ENCODE measurements at regions not wholly inside any gene's neighbourhood (a gene's known extent, or its start where the extent isn't known, plus 50 kb on each side); places are given as distances from the start of the nearest gene placed in this dataset.

GRCh38 chr2:29974086-29974485 lies 52.7 kb upstream of the ALK start:
- 95% methylated on average over 4 of the region's 4 CpGs; no CpG with 5 or more reads in 1 of the 2 donors for WGBS, 2 donors (ENCODE audit: low coverage in 1 of 2)
- in situ Hi-C loops (cut with MboI; ENCODE audit: low pct_ligation_motif_present in 1 of 4, low pct_unique_long_range_greater_than_20kb in 1 of 4, low sequenced_read_pairs in 3 of 4), result no loop called here
- Histone ChIP-seq H3K36me3 (no peaks in the 10 kb centered on the region), H3K4me1 (no peaks in the 10 kb centered on the region), H3K27ac (no peak overlapping the region), H3K4me3 (no peak overlapping the region), H3K27me3 (no peaks in the 10 kb centered on the region), H3K9me3 (no peaks in the 10 kb centered on the region)
- no peak for DNase-seq
- intact Hi-C loops (cut with DNase I; ENCODE audit: low total_unique reads), result no loop called here
- no peak for TF ChIP-seq POLR2AphosphoS5 (IDR thresholded peaks at IDR 0.05)
- no peak for TF ChIP-seq EP300 (IDR thresholded peaks at IDR 0.05; ENCODE audit: low read depth)
- TF ChIP-seq, protein P1, sequence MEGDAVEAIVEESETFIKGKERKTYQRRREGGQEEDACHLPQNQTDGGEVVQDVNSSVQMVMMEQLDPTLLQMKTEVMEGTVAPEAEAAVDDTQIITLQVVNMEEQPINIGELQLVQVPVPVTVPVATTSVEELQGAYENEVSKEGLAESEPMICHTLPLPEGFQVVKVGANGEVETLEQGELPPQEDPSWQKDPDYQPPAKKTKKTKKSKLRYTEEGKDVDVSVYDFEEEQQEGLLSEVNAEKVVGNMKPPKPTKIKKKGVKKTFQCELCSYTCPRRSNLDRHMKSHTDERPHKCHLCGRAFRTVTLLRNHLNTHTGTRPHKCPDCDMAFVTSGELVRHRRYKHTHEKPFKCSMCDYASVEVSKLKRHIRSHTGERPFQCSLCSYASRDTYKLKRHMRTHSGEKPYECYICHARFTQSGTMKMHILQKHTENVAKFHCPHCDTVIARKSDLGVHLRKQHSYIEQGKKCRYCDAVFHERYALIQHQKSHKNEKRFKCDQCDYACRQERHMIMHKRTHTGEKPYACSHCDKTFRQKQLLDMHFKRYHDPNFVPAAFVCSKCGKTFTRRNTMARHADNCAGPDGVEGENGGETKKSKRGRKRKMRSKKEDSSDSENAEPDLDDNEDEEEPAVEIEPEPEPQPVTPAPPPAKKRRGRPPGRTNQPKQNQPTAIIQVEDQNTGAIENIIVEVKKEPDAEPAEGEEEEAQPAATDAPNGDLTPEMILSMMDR (IDR thresholded peaks at IDR 0.05), result no peak
- TF ChIP-seq POLR2A (IDR thresholded peaks at IDR 0.05), result no peak

DNA sequence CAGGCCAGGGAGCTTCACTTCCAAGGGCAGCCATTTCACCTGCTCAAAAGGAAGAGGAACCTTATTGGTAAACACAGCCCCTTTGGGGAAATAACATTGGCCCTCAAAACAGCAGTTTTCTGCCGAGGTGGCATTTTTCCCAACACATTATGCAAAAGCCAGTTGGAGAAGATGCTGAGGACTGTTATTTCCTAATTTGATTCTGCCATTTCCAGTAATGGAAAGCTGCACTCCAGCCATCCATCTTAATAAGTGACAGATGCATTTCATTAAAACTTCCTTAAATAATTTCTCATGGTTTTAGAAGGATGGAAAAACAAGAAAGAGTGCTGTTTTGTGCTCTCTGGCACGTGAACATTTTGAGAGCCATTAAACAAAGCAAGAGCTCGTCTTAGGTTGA lies 55.9 kb upstream of the ALK start:
- Histone ChIP-seq H3K4me3 (no peak overlapping the region), H3K27me3 (no peaks in the 10 kb centered on the region), H3K27ac (no peak overlapping the region), H3K9me3 (no peaks in the 10 kb centered on the region), H3K4me1 (no peaks in the 10 kb centered on the region), H3K36me3 (no peaks in the 10 kb centered on the region)
- WGBS, 2 donors (ENCODE audit: low coverage in 1 of 2), result 51 to 69% methylated on average over 3 of the region's 3 CpGs
- no peak for DNase-seq
- no peak for TF ChIP-seq POLR2AphosphoS5 (IDR thresholded peaks at IDR 0.05)
- TF ChIP-seq POLR2A (IDR thresholded peaks at IDR 0.05), result no peak
- TF ChIP-seq, protein P1 (IDR thresholded peaks at IDR 0.05), result no peak
- no peak for TF ChIP-seq EP300 (IDR thresholded peaks at IDR 0.05; ENCODE audit: low read depth)
- intact Hi-C loops (cut with DNase I; ENCODE audit: low total_unique reads), result no loop called here
- in situ Hi-C loops (cut with MboI; ENCODE audit: low pct_ligation_motif_present in 1 of 4, low pct_unique_long_range_greater_than_20kb in 1 of 4, low sequenced_read_pairs in 3 of 4), result no loop called here

DNA sequence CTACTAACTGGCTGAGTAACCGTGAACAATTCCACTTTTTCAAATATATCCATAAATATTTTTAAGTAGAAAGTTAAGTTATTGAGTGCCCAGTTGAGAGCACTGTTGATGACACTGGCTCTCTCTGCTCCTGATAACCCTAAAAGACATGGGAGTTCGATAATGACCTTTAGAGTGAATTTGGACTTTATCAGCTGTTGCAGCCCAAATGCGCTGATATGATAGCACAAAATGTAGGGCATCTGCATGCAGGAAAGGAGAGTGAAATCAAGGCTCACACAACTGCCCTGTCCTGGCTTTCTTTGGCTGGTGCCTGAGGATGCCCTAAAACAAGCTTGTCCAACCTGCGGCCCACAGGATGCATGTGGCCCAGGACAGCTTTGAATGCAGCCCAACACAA lies 60.0 kb upstream of the ALK start:
- Histone ChIP-seq H3K36me3 (no peaks in the 10 kb centered on the region), H3K4me3 (no peak overlapping the region), H3K27me3 (peaks cover 6% of the 10 kb centered on the region), H3K9me3 (no peaks in the 10 kb centered on the region), H3K27ac (no peak overlapping the region), H3K4me1 (no peaks in the 10 kb centered on the region)
- TF ChIP-seq POLR2A (IDR thresholded peaks at IDR 0.05) (no peak), EP300 (IDR thresholded peaks at IDR 0.05; ENCODE audit: low read depth) (no peak), POLR2AphosphoS5 (IDR thresholded peaks at IDR 0.05) (no peak)
- TF ChIP-seq, protein P1 (IDR thresholded peaks at IDR 0.05), result no peak
- no peak for DNase-seq
- intact Hi-C loops (cut with DNase I; ENCODE audit: low total_unique reads), result no loop called here
- 86% methylated on average over 4 of the region's 4 CpGs; no CpG with 5 or more reads in 1 of the 2 donors for WGBS, 2 donors (ENCODE audit: low coverage in 1 of 2)
- in situ Hi-C loops (cut with MboI; ENCODE audit: low pct_ligation_motif_present in 1 of 4, low pct_unique_long_range_greater_than_20kb in 1 of 4, low sequenced_read_pairs in 3 of 4), result no loop called here

DNA sequence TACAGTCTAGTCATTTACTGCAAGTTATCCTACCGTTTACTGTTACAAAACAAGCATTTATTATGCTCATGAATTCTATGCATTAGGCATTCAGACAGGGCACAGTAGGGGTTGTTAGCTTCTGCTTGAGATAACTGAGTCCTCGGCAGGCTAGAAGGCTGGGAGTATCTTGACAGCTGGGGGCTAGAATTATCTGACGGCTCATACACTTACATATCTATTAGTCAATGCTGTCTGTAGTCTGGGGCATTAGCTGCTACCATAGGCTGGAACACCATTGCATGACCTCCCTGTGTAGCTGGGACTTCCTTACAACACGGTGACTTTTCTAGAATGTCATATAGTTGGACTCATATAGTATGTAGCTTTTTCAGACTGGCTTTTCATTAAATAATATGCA lies 61.9 kb upstream of the ALK start:
- in situ Hi-C loops (cut with MboI; ENCODE audit: low pct_ligation_motif_present in 1 of 4, low pct_unique_long_range_greater_than_20kb in 1 of 4, low sequenced_read_pairs in 3 of 4), result no loop called here

More for the DNA sequence above, 61.9 kb upstream of the ALK start:
- no peak overlapping the region for H3K4me3 ChIP-seq
- peaks cover 6% of the 10 kb centered on the region for H3K27me3 ChIP-seq
- H3K4me1 ChIP-seq, result no peaks in the 10 kb centered on the region
- TF ChIP-seq EP300 (IDR thresholded peaks at IDR 0.05; ENCODE audit: low read depth), result no peak
- no peak for TF ChIP-seq POLR2A (IDR thresholded peaks at IDR 0.05)
- TF ChIP-seq, protein P1 (IDR thresholded peaks at IDR 0.05), result no peak
- no peak for TF ChIP-seq POLR2AphosphoS5 (IDR thresholded peaks at IDR 0.05)
- no peaks in the 10 kb centered on the region for H3K9me3 ChIP-seq
- WGBS, 2 donors (ENCODE audit: low coverage in 1 of 2), result 61 to 69% methylated on average over 3 to 4 of the region's 4 CpGs
- DNase-seq, result no peak
- intact Hi-C loops (cut with DNase I; ENCODE audit: low total_unique reads), result no loop called here
- H3K27ac ChIP-seq, result no peak overlapping the region
- H3K36me3 ChIP-seq, result no peaks in the 10 kb centered on the region
